ENCODE measurements at regions not wholly inside any gene's neighbourhood (a gene's known extent, or its start where the extent isn't known, plus 50 kb on each side); places are given as distances from the start of the nearest gene placed in this dataset.

DNA sequence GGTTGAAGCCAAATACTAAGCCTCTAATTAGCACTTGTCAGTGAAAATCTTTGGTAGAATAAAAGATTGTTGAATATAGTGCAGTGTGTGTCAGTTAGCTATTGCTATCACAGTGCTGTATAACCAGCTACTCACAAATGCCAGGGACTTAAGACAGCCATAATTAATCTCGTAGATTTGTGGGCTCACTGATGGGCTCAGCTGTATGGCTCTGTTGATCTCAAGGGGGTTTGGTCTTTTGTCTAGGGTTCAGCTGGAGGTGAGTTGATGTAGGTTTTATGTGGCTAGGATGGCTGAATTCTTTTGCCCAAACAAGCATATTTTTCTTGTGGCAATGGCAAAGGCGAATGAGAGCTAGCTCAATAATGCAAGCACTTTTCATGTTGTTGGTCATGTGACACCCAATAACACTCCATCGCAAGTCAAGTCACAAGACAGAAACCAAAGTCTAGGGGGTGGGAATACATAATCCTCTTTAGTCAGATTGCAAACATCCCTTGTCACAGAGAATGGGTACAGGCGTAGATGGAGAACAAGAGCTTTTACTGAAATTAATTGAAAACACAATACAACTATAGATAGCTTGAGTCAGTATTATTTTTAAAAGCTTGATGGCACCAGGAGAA is 121.7 kb upstream of the EDNRB start:
- FAIRE-seq, result no peak
- TF ChIP-seq, protein P1, sequence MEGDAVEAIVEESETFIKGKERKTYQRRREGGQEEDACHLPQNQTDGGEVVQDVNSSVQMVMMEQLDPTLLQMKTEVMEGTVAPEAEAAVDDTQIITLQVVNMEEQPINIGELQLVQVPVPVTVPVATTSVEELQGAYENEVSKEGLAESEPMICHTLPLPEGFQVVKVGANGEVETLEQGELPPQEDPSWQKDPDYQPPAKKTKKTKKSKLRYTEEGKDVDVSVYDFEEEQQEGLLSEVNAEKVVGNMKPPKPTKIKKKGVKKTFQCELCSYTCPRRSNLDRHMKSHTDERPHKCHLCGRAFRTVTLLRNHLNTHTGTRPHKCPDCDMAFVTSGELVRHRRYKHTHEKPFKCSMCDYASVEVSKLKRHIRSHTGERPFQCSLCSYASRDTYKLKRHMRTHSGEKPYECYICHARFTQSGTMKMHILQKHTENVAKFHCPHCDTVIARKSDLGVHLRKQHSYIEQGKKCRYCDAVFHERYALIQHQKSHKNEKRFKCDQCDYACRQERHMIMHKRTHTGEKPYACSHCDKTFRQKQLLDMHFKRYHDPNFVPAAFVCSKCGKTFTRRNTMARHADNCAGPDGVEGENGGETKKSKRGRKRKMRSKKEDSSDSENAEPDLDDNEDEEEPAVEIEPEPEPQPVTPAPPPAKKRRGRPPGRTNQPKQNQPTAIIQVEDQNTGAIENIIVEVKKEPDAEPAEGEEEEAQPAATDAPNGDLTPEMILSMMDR (IDR thresholded peaks at IDR 0.05; ENCODE audit: insufficient read depth, low read length, severe bottlenecking), result no peak
- H3K4me3 ChIP-seq (ENCODE audit: low read depth, low read length), result no peak overlapping the region

DNA sequence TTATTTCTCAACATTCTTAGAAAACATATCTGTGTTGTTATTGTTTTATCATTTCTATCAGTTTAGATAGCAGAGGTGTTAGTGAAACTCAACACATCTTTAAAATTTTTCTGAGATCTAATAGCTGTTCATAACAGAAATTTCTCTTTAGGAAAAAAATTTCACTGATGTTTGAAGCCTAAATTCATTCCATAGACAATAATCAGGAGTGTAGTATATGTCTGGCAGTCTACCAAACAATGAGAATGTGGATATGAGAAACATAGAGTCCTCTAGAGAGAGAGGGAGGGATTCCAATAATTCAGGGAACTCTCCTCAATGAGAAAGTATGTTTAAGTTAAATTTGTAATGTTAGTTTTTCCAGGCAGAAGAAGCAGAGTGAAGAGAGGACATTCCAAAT is 118.2 kb upstream of the EDNRB start:
- TF ChIP-seq, protein P1 (IDR thresholded peaks at IDR 0.05; ENCODE audit: insufficient read depth, low read length, severe bottlenecking), result no peak
- FAIRE-seq, result no peak

More for the DNA sequence above, 121.7 kb upstream of the EDNRB start:
- Histone ChIP-seq H3K36me3 (ENCODE audit: control insufficient read depth, insufficient read depth, low read length) (no peaks in the 10 kb centered on the region), H3K27me3 (ENCODE audit: control insufficient read depth, insufficient read depth, low read length) (no peaks in the 10 kb centered on the region)
- no peak for DNase-seq (ENCODE audit: low read depth)

DNA sequence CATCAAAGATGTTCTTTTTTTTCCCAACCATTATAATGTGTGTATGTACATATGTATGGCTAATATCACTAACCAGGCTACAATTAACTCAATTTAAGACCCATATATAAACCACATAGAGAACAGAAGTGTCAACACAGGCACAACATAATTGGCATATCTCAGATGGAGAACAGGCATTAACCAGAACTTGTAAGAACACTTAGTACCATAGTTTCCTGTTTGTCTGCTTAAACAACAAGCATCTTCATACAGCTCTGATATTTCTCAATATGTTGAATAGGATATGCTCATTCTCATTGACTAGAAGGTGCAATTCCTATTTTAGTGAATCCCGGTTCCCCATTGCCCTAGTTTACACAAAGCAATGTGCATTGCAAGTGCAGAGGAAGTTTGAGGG is 116.9 kb upstream of the EDNRB start:
- DNase-seq (ENCODE audit: low read depth) (no peak), FAIRE-seq (no peak)
- Histone ChIP-seq H3K4me3 (ENCODE audit: low read depth, low read length) (no peak overlapping the region), H3K36me3 (ENCODE audit: control insufficient read depth, insufficient read depth, low read length) (no peaks in the 10 kb centered on the region), H3K27me3 (ENCODE audit: control insufficient read depth, insufficient read depth, low read length) (no peaks in the 10 kb centered on the region)
- TF ChIP-seq, protein P1 (IDR thresholded peaks at IDR 0.05; ENCODE audit: insufficient read depth, low read length, severe bottlenecking), result no peak

More for the DNA sequence above, 118.2 kb upstream of the EDNRB start:
- Histone ChIP-seq H3K4me3 (ENCODE audit: low read depth, low read length) (no peak overlapping the region), H3K36me3 (ENCODE audit: control insufficient read depth, insufficient read depth, low read length) (no peaks in the 10 kb centered on the region), H3K27me3 (ENCODE audit: control insufficient read depth, insufficient read depth, low read length) (no peaks in the 10 kb centered on the region)
- no peak for DNase-seq (ENCODE audit: low read depth)

DNA sequence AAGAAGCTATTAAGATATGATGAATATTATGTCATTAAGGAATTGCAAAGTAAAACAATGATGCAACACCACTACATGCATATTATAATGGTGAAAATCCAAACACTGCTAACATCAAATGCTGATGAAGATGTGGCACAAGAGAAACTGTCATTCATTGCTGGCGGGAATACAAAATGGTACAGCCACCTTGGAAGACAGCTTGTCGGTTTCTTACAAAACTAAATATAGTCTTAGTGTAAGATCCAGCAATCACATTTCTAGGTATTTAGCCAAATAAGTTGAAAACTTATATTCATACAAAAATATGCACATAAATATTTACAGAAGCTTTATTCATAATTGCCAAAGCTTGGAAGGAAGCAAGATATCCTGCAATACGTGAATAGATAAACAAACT is 114.9 kb upstream of the EDNRB start:
- no peak overlapping the region for H3K4me3 ChIP-seq (ENCODE audit: low read depth, low read length)
- DNase-seq (ENCODE audit: low read depth) (no peak), FAIRE-seq (no peak)
- H3K27me3 ChIP-seq (ENCODE audit: control insufficient read depth, insufficient read depth, low read length), result no peaks in the 10 kb centered on the region
- TF ChIP-seq, protein P1 (IDR thresholded peaks at IDR 0.05; ENCODE audit: insufficient read depth, low read length, severe bottlenecking), result no peak
- no peaks in the 10 kb centered on the region for H3K36me3 ChIP-seq (ENCODE audit: control insufficient read depth, insufficient read depth, low read length)

DNA sequence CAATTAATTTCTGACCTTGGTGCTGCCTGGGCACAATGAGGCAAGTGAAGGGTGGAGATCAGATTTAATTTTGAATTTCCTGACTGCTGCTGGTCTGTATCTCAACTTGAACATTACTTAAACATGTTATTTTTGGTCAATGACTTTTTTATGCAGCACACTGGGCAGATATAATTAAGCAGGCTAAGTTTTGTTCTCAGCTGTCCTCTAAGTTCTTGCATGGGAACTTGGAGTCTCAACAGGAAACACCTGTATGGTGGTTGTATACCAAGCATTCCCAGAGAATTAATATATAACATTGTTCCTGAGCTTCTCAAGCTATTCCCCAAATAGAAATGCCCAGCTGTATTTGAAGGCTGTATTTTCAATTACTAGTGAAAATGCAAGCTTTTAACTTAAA is 113.5 kb upstream of the EDNRB start:
- TF ChIP-seq, protein P1 (IDR thresholded peaks at IDR 0.05; ENCODE audit: insufficient read depth, low read length, severe bottlenecking), result no peak
- DNase-seq (ENCODE audit: low read depth) (no peak), FAIRE-seq (no peak)
- H3K4me3 ChIP-seq (ENCODE audit: low read depth, low read length), result no peak overlapping the region
- no peaks in the 10 kb centered on the region for H3K27me3 ChIP-seq (ENCODE audit: control insufficient read depth, insufficient read depth, low read length)
- H3K36me3 ChIP-seq (ENCODE audit: control insufficient read depth, insufficient read depth, low read length), result no peaks in the 10 kb centered on the region

DNA sequence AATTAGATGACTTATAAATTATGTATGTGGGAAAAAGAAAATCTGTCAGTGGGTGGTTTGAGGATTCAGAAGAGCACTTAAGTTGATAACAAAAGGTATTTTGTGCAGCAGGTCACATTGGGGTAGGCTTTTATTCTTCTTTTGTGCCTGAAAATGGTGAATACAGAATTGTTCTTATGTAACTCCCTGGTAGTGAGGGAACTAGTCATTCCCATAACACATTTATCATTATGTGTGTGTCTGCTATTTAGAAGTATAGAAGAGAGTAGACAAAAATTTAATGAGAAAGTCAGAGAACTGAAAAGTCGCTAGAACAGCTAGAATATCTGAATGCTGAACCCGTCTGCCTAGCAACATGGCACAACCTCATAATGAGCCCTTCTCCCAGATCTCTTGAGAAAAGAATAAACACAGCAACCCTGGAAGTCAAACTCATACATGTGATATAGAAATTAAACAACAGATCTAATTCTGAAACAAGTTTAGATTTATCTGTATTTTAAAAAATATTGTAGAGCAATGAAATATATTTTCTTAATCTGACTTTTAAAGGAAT is 111.8 kb upstream of the EDNRB start:
- DNase-seq (ENCODE audit: low read depth), result no peak

More for the DNA sequence above, 111.8 kb upstream of the EDNRB start:
- Histone ChIP-seq H3K4me3 (ENCODE audit: low read depth, low read length) (no peak overlapping the region), H3K36me3 (ENCODE audit: control insufficient read depth, insufficient read depth, low read length) (no peaks in the 10 kb centered on the region), H3K27me3 (ENCODE audit: control insufficient read depth, insufficient read depth, low read length) (no peaks in the 10 kb centered on the region)
- no peak for FAIRE-seq
- TF ChIP-seq, protein P1 (IDR thresholded peaks at IDR 0.05; ENCODE audit: insufficient read depth, low read length, severe bottlenecking), result no peak

Data from bronchial epithelial cell (primary cell).